Stimulated activated naive CD4-positive, alpha-beta T cell (primary cell): ENCODE measurements at regions not wholly inside any gene's neighbourhood (a gene's known extent, or its start where the extent isn't known, plus 50 kb on each side); places are given as distances from the start of the nearest gene placed in this dataset.
"Not testable (repeated sequence)": the region's sequence is repeated elsewhere in the genome, so short reads cannot be mapped to it uniquely, and the experiment has no call there.

Experiments
- DNase-seq, 6 experiments: peaks; one replicate each; lab custom pipeline; 2025; lab: John Stamatoyannopoulos, UW

GRCh38 chr4:125262502-125262901 lies 52.3 kb upstream of the FAT4 start:
- no peak for DNase-seq

GRCh38 chr4:125262079-125262478 lies 52.7 kb upstream of the FAT4 start:
- no peak for DNase-seq

DNA sequence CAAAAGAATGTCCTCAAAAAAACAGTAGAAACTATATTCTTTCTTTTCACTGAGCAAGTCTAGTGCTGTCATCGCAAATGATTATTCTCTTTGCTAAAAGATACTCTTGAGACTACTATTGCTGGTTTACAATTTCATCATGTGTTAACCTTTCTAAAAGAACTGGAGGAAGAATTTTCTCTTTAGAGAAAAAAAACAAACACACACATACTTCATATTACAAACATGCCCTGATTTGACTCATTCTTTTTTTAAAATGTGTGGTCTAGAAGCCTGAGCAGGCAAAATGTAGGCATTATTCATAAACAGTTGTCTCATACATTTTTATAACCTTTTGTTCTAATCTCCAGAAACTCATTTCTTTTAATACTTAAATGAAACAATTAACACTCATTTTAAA lies 60.6 kb upstream of the FAT4 start:
- DNase-seq, result no peak

GRCh38 chr4:125244848-125245450 lies 69.8 kb upstream of the FAT4 start:
- DNase-seq, result no peak

DNA sequence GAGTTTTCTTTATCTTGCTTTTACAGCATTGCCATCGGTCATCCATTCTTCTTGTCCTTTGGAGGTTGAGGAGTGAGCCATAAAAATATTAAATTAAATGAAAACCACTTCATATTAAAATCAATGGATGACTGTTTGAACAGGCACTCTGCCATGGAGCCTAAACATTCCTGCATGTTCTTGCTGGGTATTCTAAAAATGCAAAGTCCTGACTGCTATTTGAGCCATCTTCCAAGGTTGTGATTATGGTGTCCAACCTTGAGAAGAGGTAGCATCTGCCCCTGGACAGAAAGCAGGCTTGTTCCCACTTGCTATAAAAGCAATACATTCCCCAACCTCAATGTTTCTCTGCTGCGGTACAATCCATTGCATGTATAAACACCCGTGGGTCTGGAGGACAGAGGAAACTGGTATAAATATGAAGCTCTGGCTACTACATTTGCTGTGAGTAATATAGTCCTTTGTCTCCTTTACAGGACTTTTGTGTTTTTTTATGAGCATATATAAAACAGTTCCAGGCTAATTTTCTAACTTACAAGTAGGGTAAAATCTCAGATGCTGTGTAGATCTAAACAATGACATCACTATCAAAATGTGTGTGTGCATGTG lies 70.9 kb upstream of the FAT4 start:
- DNase-seq, result no peak

DNA sequence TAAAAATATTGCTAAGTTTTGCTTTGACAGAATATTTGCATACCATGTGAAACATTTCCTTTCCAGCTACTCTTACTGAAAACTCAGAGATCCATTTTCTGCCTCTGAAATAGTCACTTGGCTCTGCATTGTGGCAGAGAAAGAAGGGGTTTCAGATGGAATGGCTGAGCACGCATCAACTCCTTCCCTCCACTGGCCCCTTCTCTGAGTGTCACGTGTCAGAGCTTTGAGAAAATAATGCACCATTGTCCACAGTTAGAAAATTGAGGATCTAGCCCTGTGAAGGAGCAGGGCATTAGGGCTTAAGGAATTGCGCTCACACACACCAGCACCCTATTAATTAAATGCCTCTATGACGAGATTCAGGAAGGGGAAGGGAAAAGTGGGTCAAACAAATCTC lies 78.8 kb upstream of the FAT4 start:
- DNase-seq, result no peak

DNA sequence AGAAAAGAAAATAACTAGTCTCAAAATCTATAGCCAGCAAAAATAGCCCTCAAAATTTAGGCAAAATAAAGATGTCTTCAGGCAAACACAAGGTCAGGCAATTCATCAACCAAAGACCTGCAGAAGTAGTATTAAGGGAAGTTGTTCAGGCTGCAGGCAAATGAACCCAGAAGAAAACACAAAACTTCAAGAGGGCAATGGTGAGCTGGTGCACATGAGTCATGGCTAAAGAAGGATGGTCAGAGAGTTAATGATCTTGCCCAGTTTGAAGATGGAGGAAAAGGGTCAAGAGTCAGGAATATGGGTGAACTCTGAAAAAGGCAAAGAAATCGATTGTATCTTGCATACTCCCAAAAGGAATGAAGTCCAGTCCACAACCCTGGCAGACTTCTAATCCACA lies 83.1 kb upstream of the FAT4 start:
- no peak for DNase-seq

DNA sequence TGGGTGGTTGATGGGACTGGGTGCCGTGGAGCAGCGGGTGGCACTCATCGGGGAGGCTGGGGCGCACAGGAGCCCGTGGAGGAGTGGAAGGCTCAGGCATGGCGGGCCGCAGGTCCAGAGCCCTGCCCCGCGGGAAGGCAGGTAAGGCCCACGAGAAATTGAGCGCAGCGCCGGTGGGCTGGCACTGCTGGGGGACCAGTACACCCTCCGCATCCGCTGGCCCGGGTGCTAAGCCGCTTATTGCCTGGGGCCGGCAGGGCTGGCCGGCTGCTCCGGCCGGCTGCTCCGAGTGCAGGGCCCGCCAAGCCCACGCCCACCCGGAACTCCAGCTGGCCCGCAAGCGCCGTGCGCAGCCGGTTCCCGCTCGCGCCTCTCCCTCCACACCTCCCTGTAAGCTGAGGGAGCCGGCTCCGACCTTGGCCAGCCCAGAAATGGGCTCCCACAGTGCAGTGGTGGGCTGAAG lies 85.1 kb upstream of the FAT4 start:
- DNase-seq, result no peak

- DNase-seq, result no peak
These were observed 88.9 kb upstream of the FAT4 start for GRCh38 chr4:125225806-125226205.

GRCh38 chr4:125200556-125200955 lies 114.2 kb upstream of the FAT4 start:
- no peak for DNase-seq

- DNase-seq, result no peak
These were observed 115.8 kb upstream of the FAT4 start for GRCh38 chr4:125198916-125199315.

DNA sequence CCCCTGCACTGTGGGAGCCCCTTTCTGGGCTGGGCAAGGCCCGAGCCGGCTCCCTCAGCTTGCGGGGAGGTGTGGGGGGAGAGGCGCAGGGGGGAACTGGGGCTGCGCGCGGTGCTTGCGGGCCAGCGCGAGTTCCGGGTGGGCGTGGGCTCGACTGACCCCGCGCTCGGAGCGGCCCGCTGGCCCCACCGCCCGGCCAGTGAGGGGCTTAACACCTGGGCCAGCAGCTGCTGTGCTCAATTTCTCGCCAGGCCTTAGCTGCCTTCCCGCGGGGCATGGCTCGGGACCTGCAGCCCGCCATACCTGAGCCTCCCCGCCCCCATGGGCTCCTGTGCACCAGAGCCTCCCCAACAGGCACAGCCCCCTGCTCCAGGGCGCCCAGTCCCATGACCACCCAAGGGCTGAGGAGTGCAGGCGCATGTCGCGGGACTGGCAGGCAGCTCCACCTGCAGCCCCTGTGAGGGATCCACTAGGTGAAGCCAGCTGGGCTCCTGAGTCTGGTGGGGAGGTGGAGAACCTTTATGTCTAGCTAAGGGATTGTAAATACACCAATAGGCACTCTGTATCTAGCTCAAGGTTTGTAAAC lies 122.8 kb upstream of the FAT4 start:
- not testable (repeated sequence) for DNase-seq

- DNase-seq, result no peak
These were observed 123.5 kb upstream of the FAT4 start for GRCh38 chr4:125191232-125191631.

- DNase-seq, result no peak
These were observed 127.3 kb upstream of the FAT4 start for GRCh38 chr4:125187226-125188176.

- no peak for DNase-seq
These were observed 130.6 kb upstream of the FAT4 start for GRCh38 chr4:125184116-125184515.

- DNase-seq, result no peak
These were observed 133.0 kb upstream of the FAT4 start for GRCh38 chr4:125181804-125182203.

DNA sequence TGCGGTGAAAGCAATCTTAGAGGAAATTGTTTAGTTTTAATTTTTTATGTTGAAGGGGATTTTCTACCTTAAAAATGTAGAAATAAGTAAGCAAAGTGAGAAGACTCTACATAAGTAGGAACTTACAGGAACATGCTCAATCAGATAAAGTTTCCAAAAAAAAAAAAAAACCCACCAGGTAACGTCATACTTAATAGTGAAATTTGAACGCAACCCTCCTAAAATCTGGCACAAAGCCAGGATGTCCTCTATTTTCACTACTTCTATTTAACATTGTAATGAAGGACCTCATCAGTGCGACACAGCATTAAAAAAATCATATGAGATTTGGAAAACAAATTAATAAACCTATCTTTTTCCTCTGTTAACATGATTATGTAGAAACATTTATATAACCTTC lies 135.0 kb upstream of the FAT4 start:
- no peak for DNase-seq

DNA sequence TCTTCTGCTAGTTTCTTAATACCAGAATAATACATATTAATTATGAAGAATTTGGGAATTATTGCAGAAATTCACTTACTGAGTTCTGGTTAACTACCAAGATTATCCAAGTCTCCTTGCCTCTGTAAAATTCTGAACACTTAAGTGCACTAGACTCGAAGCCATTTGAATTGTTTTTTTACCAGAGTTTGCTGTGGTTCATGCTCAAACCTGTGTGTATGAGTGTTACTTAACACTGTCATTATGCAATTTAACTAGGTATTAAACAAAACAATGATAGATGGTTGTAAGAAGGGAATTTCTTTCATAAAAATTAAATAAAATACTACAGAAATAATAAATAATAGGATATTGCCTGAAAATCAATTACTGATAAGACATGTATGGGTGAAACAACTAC lies 145.6 kb upstream of the FAT4 start:
- no peak for DNase-seq

- no peak for DNase-seq
These were observed 146.2 kb upstream of the FAT4 start for GRCh38 chr4:125168531-125168930.

- not testable (repeated sequence) for DNase-seq
These were observed 148.7 kb upstream of the FAT4 start for GRCh38 chr4:125166012-125166411.

DNA sequence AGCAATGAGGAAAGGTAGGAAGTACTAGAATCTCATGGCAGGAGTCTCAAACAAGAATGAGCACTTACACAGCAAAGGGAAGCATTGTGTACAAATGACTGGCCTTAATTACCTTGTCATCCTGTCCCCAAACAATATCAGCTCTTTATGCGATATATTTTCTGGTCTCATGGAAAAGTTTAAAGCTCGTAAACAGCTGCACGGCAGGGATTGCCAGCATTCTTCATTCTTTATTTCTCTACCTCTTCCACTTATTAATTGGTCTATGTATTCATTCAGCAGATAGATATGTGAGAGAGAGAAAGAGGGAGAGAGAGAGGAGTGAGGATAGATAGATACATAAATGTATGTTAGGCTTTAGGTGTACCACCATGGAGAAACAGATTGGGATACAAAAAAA lies 155.8 kb upstream of the FAT4 start:
- DNase-seq, result no peak

- DNase-seq, result no peak
These were observed 159.5 kb upstream of the FAT4 start for GRCh38 chr4:125155251-125155650.
